ENCODE measurements at regions not wholly inside any gene's neighbourhood (a gene's known extent, or its start where the extent isn't known, plus 50 kb on each side); places are given as distances from the start of the nearest gene placed in this dataset.

GRCh38 chr1:102715150-102715549 lies 393.2 kb downstream of the COL11A1 start:
- TF ChIP-seq POLR2A (IDR thresholded peaks at IDR 0.05) (no peak), CTCF (IDR thresholded peaks at IDR 0.05) (no peak)

All from adrenal gland (tissue), 5 donors.